Suprapubic skin (tissue), 3 donors: ENCODE measurements at regions not wholly inside any gene's neighbourhood (a gene's known extent, or its start where the extent isn't known, plus 50 kb on each side); places are given as distances from the start of the nearest gene placed in this dataset.

Experiments used
- EP300 ChIP-seq: sonication (generic); formaldehyde crosslinking; IDR thresholded peaks from one replicate; pipeline ENCODE4 v1.6.1; 2017; ENCODE audit warnings: antibody characterized with exemption
- TF ChIP-seq, protein P1 (sequence below), 2 donors: fragments of 200-600 bp in 1 of 2; fragments of 450-650 bp in 1 of 2; sonication (generic) in 1 of 2; IDR thresholded peaks; one replicate each; pipeline ENCODE4 v1.5.1; 2016 to 2019; ENCODE audit warnings: antibody characterized with exemption in 2 of 2, mild to moderate bottlenecking in 1 of 2, moderate library complexity in 1 of 2

DNA sequence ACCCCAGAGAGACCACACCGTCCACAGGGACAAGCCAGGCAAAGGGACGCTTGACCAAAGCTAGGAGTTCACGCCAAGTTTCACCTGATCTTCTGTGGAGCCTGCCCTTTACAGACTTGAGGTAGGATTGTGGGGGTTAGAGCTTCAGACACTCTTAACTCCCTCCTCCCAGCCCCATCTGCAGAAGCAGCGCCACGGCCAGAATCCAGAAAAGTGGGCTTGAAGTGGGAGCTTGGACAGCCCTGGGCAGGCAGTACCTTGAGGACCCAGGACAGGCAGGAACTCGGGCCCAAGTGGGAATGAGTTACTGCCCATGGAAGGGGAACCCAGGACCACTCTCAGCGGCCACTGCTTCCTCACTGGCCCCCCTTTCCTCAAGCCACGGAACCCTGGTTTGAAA is 695.9 kb downstream of the TBC1D22A start:
- TF ChIP-seq EP300 = no peak
- TF ChIP-seq, protein P1, sequence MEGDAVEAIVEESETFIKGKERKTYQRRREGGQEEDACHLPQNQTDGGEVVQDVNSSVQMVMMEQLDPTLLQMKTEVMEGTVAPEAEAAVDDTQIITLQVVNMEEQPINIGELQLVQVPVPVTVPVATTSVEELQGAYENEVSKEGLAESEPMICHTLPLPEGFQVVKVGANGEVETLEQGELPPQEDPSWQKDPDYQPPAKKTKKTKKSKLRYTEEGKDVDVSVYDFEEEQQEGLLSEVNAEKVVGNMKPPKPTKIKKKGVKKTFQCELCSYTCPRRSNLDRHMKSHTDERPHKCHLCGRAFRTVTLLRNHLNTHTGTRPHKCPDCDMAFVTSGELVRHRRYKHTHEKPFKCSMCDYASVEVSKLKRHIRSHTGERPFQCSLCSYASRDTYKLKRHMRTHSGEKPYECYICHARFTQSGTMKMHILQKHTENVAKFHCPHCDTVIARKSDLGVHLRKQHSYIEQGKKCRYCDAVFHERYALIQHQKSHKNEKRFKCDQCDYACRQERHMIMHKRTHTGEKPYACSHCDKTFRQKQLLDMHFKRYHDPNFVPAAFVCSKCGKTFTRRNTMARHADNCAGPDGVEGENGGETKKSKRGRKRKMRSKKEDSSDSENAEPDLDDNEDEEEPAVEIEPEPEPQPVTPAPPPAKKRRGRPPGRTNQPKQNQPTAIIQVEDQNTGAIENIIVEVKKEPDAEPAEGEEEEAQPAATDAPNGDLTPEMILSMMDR (IDR thresholded peaks at IDR 0.05) = no peak
